CD14-positive monocyte (primary cell): ENCODE measurements at regions not wholly inside any gene's neighbourhood (a gene's known extent, or its start where the extent isn't known, plus 50 kb on each side); places are given as distances from the start of the nearest gene placed in this dataset.

Experiments
- DNase-seq, 3 donors: peaks; one replicate each; pipeline ENCODE4 v3.0.0-alpha.2; 2011 to 2022
- H2AFZ ChIP-seq: 2 replicates; pipeline ENCODE4 v1.6.0; 2012; ENCODE audit warnings: mild to moderate bottlenecking, low read depth, low read length, inconsistent platforms; ENCODE audit not compliant: insufficient read depth, poor library complexity, severe bottlenecking
- H3K27ac ChIP-seq, 2 donors: 1 replicate in 1 of 2; 2 replicates in 1 of 2; pipeline ENCODE4 v1.5.1; 2012 to 2013; ENCODE audit warnings: low read length in 2 of 2, control low read depth in 1 of 2, inconsistent platforms in 1 of 2, low read depth in 1 of 2, mild to moderate bottlenecking in 1 of 2
- H3K27me3 ChIP-seq, 2 donors: one replicate each; pipeline versions ENCODE4 v1.6.0 to v1.6.1; 2011 to 2013; ENCODE audit warnings: low read length in 2 of 2; ENCODE audit not compliant: control insufficient read depth in 2 of 2, insufficient read depth in 2 of 2
- H3K36me3 ChIP-seq, 2 donors: replicated peaks in 1 of 2; 1 replicate in 1 of 2; 2 replicates in 1 of 2; pipeline versions ENCODE4 v1.5.1 to v1.6.1; 2012 to 2013; ENCODE audit warnings: low read length in 2 of 2, control low read depth in 1 of 2, inconsistent platforms in 1 of 2, mild to moderate bottlenecking in 1 of 2; ENCODE audit not compliant: insufficient read depth in 2 of 2, control insufficient read depth in 1 of 2
- H3K4me1 ChIP-seq, 2 donors: 1 replicate in 1 of 2; 2 replicates in 1 of 2; pipeline versions ENCODE4 v1.5.1 to v1.6.1; 2012 to 2013; ENCODE audit warnings: low read length in 2 of 2, control low read depth in 1 of 2, inconsistent platforms in 1 of 2, mild to moderate bottlenecking in 1 of 2, moderate library complexity in 1 of 2; ENCODE audit not compliant: insufficient read depth in 2 of 2, control insufficient read depth in 1 of 2
- H3K4me2 ChIP-seq: replicated peaks from 2 replicates; pipeline ENCODE3; 2012; ENCODE audit warnings: low read length, moderate library complexity, mild to moderate bottlenecking; ENCODE audit not compliant: poor library complexity, severe bottlenecking; ENCODE audit errors: extremely low read depth
- H3K4me3 ChIP-seq, 3 experiments: fragments of 200-600 bp in 1 of 3; sonication (generic) in 1 of 3; replicated peaks in 1 of 3; 1 replicate in 2 of 3; 2 replicates in 1 of 3; pipeline ENCODE4 v1.5.1; 2011 to 2013; ENCODE audit warnings: low read length in 3 of 3, mild to moderate bottlenecking in 3 of 3, control low read depth in 2 of 3, low read depth in 2 of 3, inconsistent platforms in 1 of 3, moderate library complexity in 1 of 3
- H3K79me2 ChIP-seq: 2 replicates; pipeline ENCODE4 v1.6.0; 2012; ENCODE audit warnings: mild to moderate bottlenecking, control low read depth, inconsistent platforms, low read length, moderate library complexity; ENCODE audit not compliant: insufficient read depth
- H3K9ac ChIP-seq: 2 replicates; pipeline ENCODE4 v1.6.0; 2017; ENCODE audit warnings: low read length, mild to moderate bottlenecking; ENCODE audit not compliant: insufficient read depth, poor library complexity, severe bottlenecking
- H3K9me3 ChIP-seq, 2 donors: replicated peaks in 1 of 2; 1 replicate in 1 of 2; 2 replicates in 1 of 2; pipeline versions ENCODE4 v1.5.1 to v1.6.1; 2012 to 2013; ENCODE audit warnings: low read length in 2 of 2, control low read depth in 1 of 2; ENCODE audit not compliant: control insufficient read depth in 1 of 2, insufficient read depth in 1 of 2
- H4K20me1 ChIP-seq: 2 replicates; pipeline ENCODE4 v1.6.0; 2012; ENCODE audit warnings: mild to moderate bottlenecking, low read length, control low read depth, moderate library complexity; ENCODE audit not compliant: insufficient read depth
- H3K27ac Mint-ChIP-seq, 7 donors: one replicate each; pipeline ENCODE4 v1.8.0; 2020; ENCODE audit warnings: mild to moderate bottlenecking in 7 of 7, mixed read lengths in 7 of 7, moderate library complexity in 6 of 7, inconsistent platforms in 2 of 7
- H3K27me3 Mint-ChIP-seq, 3 donors: one replicate each; pipeline ENCODE4 v1.8.0; 2021 to 2022; ENCODE audit warnings: low read depth in 3 of 3, mild to moderate bottlenecking in 3 of 3, mixed read lengths in 3 of 3, moderate library complexity in 3 of 3, inconsistent platforms in 1 of 3
- H3K36me3 Mint-ChIP-seq, 2 donors: one replicate each; pipeline ENCODE4 v1.8.0; 2020; ENCODE audit warnings: mixed read lengths in 2 of 2, inconsistent platforms in 1 of 2, mild to moderate bottlenecking in 1 of 2
- H3K4me1 Mint-ChIP-seq: one replicate; pipeline ENCODE4 v1.8.0; 2020; ENCODE audit warnings: mild to moderate bottlenecking, mixed read lengths
- H3K4me3 Mint-ChIP-seq, 2 donors: one replicate each; pipeline ENCODE4 v1.8.0; 2020; ENCODE audit warnings: mild to moderate bottlenecking in 2 of 2, mixed read lengths in 2 of 2, moderate library complexity in 1 of 2
- H3K9me3 Mint-ChIP-seq, 7 donors: one replicate each; pipeline ENCODE4 v1.8.0; 2020 to 2022; ENCODE audit warnings: mixed read lengths in 7 of 7, mild to moderate bottlenecking in 6 of 7, moderate library complexity in 6 of 7, inconsistent platforms in 2 of 7
- CTCF ChIP-seq: fragments of 200-600 bp; IDR thresholded peaks from one replicate; pipeline ENCODE4 v1.8.0; 2022; ENCODE audit warnings: antibody characterized with exemption, mild to moderate bottlenecking
- WGBS: methylation state at CpG from one replicate; pipeline ENCODE4 v1.1.5; 2013; ENCODE audit warnings: missing lambda C conversion rate; ENCODE audit not compliant: insufficient coverage; 5-methylcytosine and 5-hydroxymethylcytosine counted together
- intact Hi-C, 2 donors: fragments of 100-400 bp; cut with micrococcal nuclease; formaldehyde crosslinking; loops; one replicate each; pipeline versions ENCODE4 v1.15.0 to v1.15.1; 2023

- no peaks in the 10 kb centered on the region for H3K27me3 ChIP-seq
- H2AFZ ChIP-seq: no peak overlapping the region
- TF ChIP-seq CTCF: no peak
- H3K79me2 ChIP-seq: no peaks in the 10 kb centered on the region
- Mint-ChIP-seq H3K4me3 (no peak overlapping the region), H3K9me3 (peaks cover 0 to 5% (median 1%) of the 10 kb centered on the region in 7 donors), H3K27me3 (peaks cover 0 to 2% (median 2%) of the 10 kb centered on the region in 3 donors), H3K27ac (no peak overlapping the region), H3K36me3 (no peaks in the 10 kb centered on the region), H3K4me1 (peaks cover 4% of the 10 kb centered on the region)
- no peaks in the 10 kb centered on the region for H3K36me3 ChIP-seq
- no peak for DNase-seq
- intact Hi-C loops: no loop called here
- no peaks in the 10 kb centered on the region for H4K20me1 ChIP-seq
- no peak overlapping the region for H3K4me3 ChIP-seq
- WGBS: no CpG with 5 or more reads among the region's 1 CpG
- no peaks in the 10 kb centered on the region for H3K9me3 ChIP-seq
- H3K4me2 ChIP-seq: no peak overlapping the region
- no peak overlapping the region for H3K27ac ChIP-seq
- no peak overlapping the region for H3K9ac ChIP-seq
- H3K4me1 ChIP-seq: no peaks in the 10 kb centered on the region
Measured at GRCh38 chr18:3329872-3330271, 67.9 kb downstream of the MYL12B start.

- Histone ChIP-seq H3K9ac (no peak overlapping the region), H3K4me1 (no peaks in the 10 kb centered on the region), H3K27me3 (no peaks in the 10 kb centered on the region), H4K20me1 (no peaks in the 10 kb centered on the region), H3K79me2 (no peaks in the 10 kb centered on the region), H3K4me3 (no peak overlapping the region), H3K36me3 (no peaks in the 10 kb centered on the region), H3K9me3 (no peaks in the 10 kb centered on the region), H3K4me2 (no peak overlapping the region), H2AFZ (no peak overlapping the region), H3K27ac (no peak overlapping the region)
- no peak for DNase-seq
- 89% methylated on average over 9 of the region's 12 CpGs for whole genome bisulfite sequencing
- peaks cover 0 to 4% (median 2%) of the 10 kb centered on the region in 3 donors for H3K27me3 Mint-ChIP-seq
- TF ChIP-seq CTCF: no peak
- H3K27ac Mint-ChIP-seq: no peak overlapping the region
- no peaks in the 10 kb centered on the region for H3K36me3 Mint-ChIP-seq
- peaks cover 4% of the 10 kb centered on the region for H3K4me1 Mint-ChIP-seq
- intact Hi-C loops: no loop called here
- H3K4me3 Mint-ChIP-seq: no peak overlapping the region
- peaks cover 0 to 5% (median 1%) of the 10 kb centered on the region in 7 donors for H3K9me3 Mint-ChIP-seq
Measured at GRCh38 chr18:3330622-3331021, 68.7 kb downstream of the MYL12B start.
